CD14-positive monocyte (primary cell): ENCODE measurements at regions not wholly inside any gene's neighbourhood (a gene's known extent, or its start where the extent isn't known, plus 50 kb on each side); places are given as distances from the start of the nearest gene placed in this dataset.
"Not testable (repeated sequence)": the region's sequence is repeated elsewhere in the genome, so short reads cannot be mapped to it uniquely, and the experiment has no call there.

ENCODE experiments used
- DNase-seq, 3 donors: peaks; one replicate each; pipeline ENCODE4 v3.0.0-alpha.2; 2011 to 2022
- H2AFZ ChIP-seq: 2 replicates; pipeline ENCODE4 v1.6.0; 2012; ENCODE audit warnings: mild to moderate bottlenecking, low read depth, low read length, inconsistent platforms; ENCODE audit not compliant: insufficient read depth, poor library complexity, severe bottlenecking
- H3K27ac ChIP-seq, 2 donors: 1 replicate in 1 of 2; 2 replicates in 1 of 2; pipeline ENCODE4 v1.5.1; 2012 to 2013; ENCODE audit warnings: low read length in 2 of 2, control low read depth in 1 of 2, inconsistent platforms in 1 of 2, low read depth in 1 of 2, mild to moderate bottlenecking in 1 of 2
- H3K27me3 ChIP-seq, 2 donors: one replicate each; pipeline versions ENCODE4 v1.6.0 to v1.6.1; 2011 to 2013; ENCODE audit warnings: low read length in 2 of 2; ENCODE audit not compliant: control insufficient read depth in 2 of 2, insufficient read depth in 2 of 2
- H3K36me3 ChIP-seq, 2 donors: replicated peaks in 1 of 2; 1 replicate in 1 of 2; 2 replicates in 1 of 2; pipeline versions ENCODE4 v1.5.1 to v1.6.1; 2012 to 2013; ENCODE audit warnings: low read length in 2 of 2, control low read depth in 1 of 2, inconsistent platforms in 1 of 2, mild to moderate bottlenecking in 1 of 2; ENCODE audit not compliant: insufficient read depth in 2 of 2, control insufficient read depth in 1 of 2
- H3K4me1 ChIP-seq, 2 donors: 1 replicate in 1 of 2; 2 replicates in 1 of 2; pipeline versions ENCODE4 v1.5.1 to v1.6.1; 2012 to 2013; ENCODE audit warnings: low read length in 2 of 2, control low read depth in 1 of 2, inconsistent platforms in 1 of 2, mild to moderate bottlenecking in 1 of 2, moderate library complexity in 1 of 2; ENCODE audit not compliant: insufficient read depth in 2 of 2, control insufficient read depth in 1 of 2
- H3K4me2 ChIP-seq: replicated peaks from 2 replicates; pipeline ENCODE3; 2012; ENCODE audit warnings: low read length, moderate library complexity, mild to moderate bottlenecking; ENCODE audit not compliant: poor library complexity, severe bottlenecking; ENCODE audit errors: extremely low read depth
- H3K4me3 ChIP-seq, 3 experiments: fragments of 200-600 bp in 1 of 3; sonication (generic) in 1 of 3; replicated peaks in 1 of 3; 1 replicate in 2 of 3; 2 replicates in 1 of 3; pipeline ENCODE4 v1.5.1; 2011 to 2013; ENCODE audit warnings: low read length in 3 of 3, mild to moderate bottlenecking in 3 of 3, control low read depth in 2 of 3, low read depth in 2 of 3, inconsistent platforms in 1 of 3, moderate library complexity in 1 of 3
- H3K79me2 ChIP-seq: 2 replicates; pipeline ENCODE4 v1.6.0; 2012; ENCODE audit warnings: mild to moderate bottlenecking, control low read depth, inconsistent platforms, low read length, moderate library complexity; ENCODE audit not compliant: insufficient read depth
- H3K9ac ChIP-seq: 2 replicates; pipeline ENCODE4 v1.6.0; 2017; ENCODE audit warnings: low read length, mild to moderate bottlenecking; ENCODE audit not compliant: insufficient read depth, poor library complexity, severe bottlenecking
- H3K9me3 ChIP-seq, 2 donors: replicated peaks in 1 of 2; 1 replicate in 1 of 2; 2 replicates in 1 of 2; pipeline versions ENCODE4 v1.5.1 to v1.6.1; 2012 to 2013; ENCODE audit warnings: low read length in 2 of 2, control low read depth in 1 of 2; ENCODE audit not compliant: control insufficient read depth in 1 of 2, insufficient read depth in 1 of 2
- H4K20me1 ChIP-seq: 2 replicates; pipeline ENCODE4 v1.6.0; 2012; ENCODE audit warnings: mild to moderate bottlenecking, low read length, control low read depth, moderate library complexity; ENCODE audit not compliant: insufficient read depth
- H3K27ac Mint-ChIP-seq, 7 donors: one replicate each; pipeline ENCODE4 v1.8.0; 2020; ENCODE audit warnings: mild to moderate bottlenecking in 7 of 7, mixed read lengths in 7 of 7, moderate library complexity in 6 of 7, inconsistent platforms in 2 of 7
- H3K27me3 Mint-ChIP-seq, 3 donors: one replicate each; pipeline ENCODE4 v1.8.0; 2021 to 2022; ENCODE audit warnings: low read depth in 3 of 3, mild to moderate bottlenecking in 3 of 3, mixed read lengths in 3 of 3, moderate library complexity in 3 of 3, inconsistent platforms in 1 of 3
- H3K36me3 Mint-ChIP-seq, 2 donors: one replicate each; pipeline ENCODE4 v1.8.0; 2020; ENCODE audit warnings: mixed read lengths in 2 of 2, inconsistent platforms in 1 of 2, mild to moderate bottlenecking in 1 of 2
- H3K4me1 Mint-ChIP-seq: one replicate; pipeline ENCODE4 v1.8.0; 2020; ENCODE audit warnings: mild to moderate bottlenecking, mixed read lengths
- H3K4me3 Mint-ChIP-seq, 2 donors: one replicate each; pipeline ENCODE4 v1.8.0; 2020; ENCODE audit warnings: mild to moderate bottlenecking in 2 of 2, mixed read lengths in 2 of 2, moderate library complexity in 1 of 2
- H3K9me3 Mint-ChIP-seq, 7 donors: one replicate each; pipeline ENCODE4 v1.8.0; 2020 to 2022; ENCODE audit warnings: mixed read lengths in 7 of 7, mild to moderate bottlenecking in 6 of 7, moderate library complexity in 6 of 7, inconsistent platforms in 2 of 7
- CTCF ChIP-seq: fragments of 200-600 bp; IDR thresholded peaks from one replicate; pipeline ENCODE4 v1.8.0; 2022; ENCODE audit warnings: antibody characterized with exemption, mild to moderate bottlenecking
- WGBS: methylation state at CpG from one replicate; pipeline ENCODE4 v1.1.5; 2013; ENCODE audit warnings: missing lambda C conversion rate; ENCODE audit not compliant: insufficient coverage; 5-methylcytosine and 5-hydroxymethylcytosine counted together
- intact Hi-C, 2 donors: fragments of 100-400 bp; cut with micrococcal nuclease; formaldehyde crosslinking; loops; one replicate each; pipeline versions ENCODE4 v1.15.0 to v1.15.1; 2023

DNA sequence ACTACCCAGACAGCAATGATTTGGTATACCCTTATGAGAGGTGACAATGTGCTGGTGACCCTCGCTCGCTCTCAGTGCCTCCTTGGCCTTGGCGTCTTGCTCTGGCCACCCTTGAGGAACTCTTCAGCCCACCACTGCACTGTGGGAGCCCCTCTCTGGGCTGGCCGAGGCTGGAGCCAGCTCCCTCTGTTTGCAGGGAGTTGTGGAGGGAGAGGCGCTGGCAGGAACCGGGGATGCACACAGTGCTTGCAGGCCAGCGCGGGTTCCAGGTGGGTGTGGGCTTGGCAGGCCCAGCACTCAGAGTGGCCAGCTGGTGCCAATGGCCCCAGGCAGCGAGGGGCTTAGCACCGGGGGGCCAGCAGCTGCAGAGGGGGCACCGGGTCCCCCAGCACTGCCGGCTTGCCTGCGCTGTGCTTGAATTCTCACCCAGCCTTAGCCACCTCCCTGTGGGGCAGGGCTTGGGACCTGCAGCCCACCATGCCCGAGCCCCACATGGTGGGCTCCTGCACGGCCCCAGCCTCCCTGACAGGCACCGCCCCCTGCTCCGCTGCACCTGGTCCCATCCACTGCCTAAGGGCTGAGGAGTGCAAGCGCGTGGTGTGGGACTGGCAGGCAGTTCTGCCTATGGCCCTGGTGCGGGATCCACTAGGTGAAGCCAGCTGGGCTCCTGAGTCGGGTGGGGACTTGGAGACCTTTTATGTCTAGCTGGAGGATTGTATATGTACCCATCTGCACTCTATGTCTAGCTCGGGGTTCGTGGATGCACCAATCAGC is 857.0 kb upstream of the IGFBP7 start:
- no peaks in the 10 kb centered on the region for H3K27me3 Mint-ChIP-seq
- no peak overlapping the region for H3K9ac ChIP-seq

DNA sequence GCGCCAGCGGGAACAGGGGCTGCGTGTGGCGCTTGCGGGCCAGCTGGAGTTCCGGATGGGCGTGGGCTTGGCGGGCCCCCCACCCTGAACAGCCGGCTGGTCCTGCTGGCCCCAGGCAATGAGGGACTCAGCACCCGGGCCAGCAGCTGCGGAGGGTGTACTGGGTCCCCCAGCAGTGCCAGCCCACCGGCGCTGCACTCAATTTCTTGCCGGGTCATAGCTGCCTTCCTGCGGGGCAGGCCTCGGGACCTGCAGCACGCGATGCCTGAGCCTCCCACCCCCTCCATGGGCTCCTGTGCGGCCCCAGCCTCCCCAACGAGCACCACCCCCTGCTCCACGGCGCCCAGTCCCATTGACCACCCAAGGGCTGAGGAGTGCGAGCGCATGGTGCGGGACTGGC is 855.2 kb upstream of the IGFBP7 start:
- H3K27me3 ChIP-seq, H3K27ac ChIP-seq, H2AFZ ChIP-seq, H3K4me3 Mint-ChIP-seq, H3K36me3 ChIP-seq, H3K4me1 ChIP-seq, H3K4me1 Mint-ChIP-seq, H3K27me3 Mint-ChIP-seq, H3K9ac ChIP-seq, H3K79me2 ChIP-seq, H3K4me3 ChIP-seq, H3K36me3 Mint-ChIP-seq, intact Hi-C loops, H3K27ac Mint-ChIP-seq, H3K4me2 ChIP-seq, H4K20me1 ChIP-seq, DNase-seq: not testable (repeated sequence)
- peaks cover 21 to 28% of the 10 kb centered on the region in 2 donors for H3K9me3 ChIP-seq
- peaks cover 4 to 25% (median 14%) of the 10 kb centered on the region in 7 donors for H3K9me3 Mint-ChIP-seq
- 92% methylated on average over 19 of the region's 25 CpGs for WGBS

More for the DNA sequence above, 857.0 kb upstream of the IGFBP7 start:
- peaks cover 6 to 25% (median 15%) of the 10 kb centered on the region in 7 donors for H3K9me3 Mint-ChIP-seq
- Histone ChIP-seq H3K4me3 (no peak overlapping the region), H3K4me2 (no peak overlapping the region), H3K4me1 (no peaks in the 10 kb centered on the region), H3K27me3 (no peaks in the 10 kb centered on the region), H4K20me1 (no peaks in the 10 kb centered on the region), H3K9me3 (peaks cover 21 to 27% of the 10 kb centered on the region in 2 donors), H3K79me2 (no peaks in the 10 kb centered on the region), H3K27ac (no peak overlapping the region), H3K36me3 (no peaks in the 10 kb centered on the region), H2AFZ (no peak overlapping the region)
- DNase-seq: no peak
- WGBS: 84% methylated on average over 20 of the region's 23 CpGs
- no peak overlapping the region for H3K27ac Mint-ChIP-seq
- intact Hi-C loops: no loop called here
- no peaks in the 10 kb centered on the region for H3K36me3 Mint-ChIP-seq
- H3K4me1 Mint-ChIP-seq: no peaks in the 10 kb centered on the region
- H3K4me3 Mint-ChIP-seq: no peak overlapping the region
- TF ChIP-seq CTCF: no peak
